SK-N-SH treated with all-trans-retinoic acid at 6 μM for 48 hours (cell line): ENCODE measurements at regions not wholly inside any gene's neighbourhood (a gene's known extent, or its start where the extent isn't known, plus 50 kb on each side); places are given as distances from the start of the nearest gene placed in this dataset.

Experiments used
- BACH2 ChIP-seq: fragments of 250-450 bp; sonication (Bioruptor Pico); IDR thresholded peaks from 2 replicates; pipeline ENCODE4 v1.9.0; 2021; ENCODE audit warnings: mild to moderate bottlenecking, borderline replicate concordance
- CREB5 ChIP-seq: fragments of 250-450 bp; sonication (Bioruptor Pico); IDR thresholded peaks from 2 replicates; pipeline ENCODE4 v1.5.1; 2020; ENCODE audit warnings: low read depth, mild to moderate bottlenecking, moderate library complexity
- GLIS3 ChIP-seq: fragments of 250-450 bp; sonication (Bioruptor Pico); IDR thresholded peaks from 2 replicates; pipeline ENCODE4 v1.5.0; 2020; ENCODE audit warnings: mild to moderate bottlenecking, moderate library complexity
- OSR1 ChIP-seq: fragments of 250-450 bp; sonication (Bioruptor Pico); IDR thresholded peaks from 2 replicates; pipeline ENCODE4 v1.8.0; 2022; ENCODE audit warnings: moderate library complexity, mild to moderate bottlenecking, inconsistent platforms
- PATZ1 ChIP-seq: fragments of 250-450 bp; sonication (Bioruptor Pico); IDR thresholded peaks from 2 replicates; pipeline ENCODE4 v1.8.0; 2020; ENCODE audit warnings: mild to moderate bottlenecking, moderate library complexity, borderline replicate concordance
- TCF4 ChIP-seq: fragments of 250-450 bp; sonication (Bioruptor Pico); IDR thresholded peaks from 2 replicates; pipeline ENCODE4 v1.8.0; 2021; ENCODE audit warnings: mild to moderate bottlenecking, moderate library complexity, borderline replicate concordance
- TSHZ2 ChIP-seq: fragments of 250-450 bp; sonication (Bioruptor Pico); IDR thresholded peaks from 2 replicates; pipeline ENCODE4 v1.5.0; 2020; ENCODE audit warnings: mild to moderate bottlenecking, moderate library complexity
- ZFP30 ChIP-seq: fragments of 450-650 bp; formaldehyde crosslinking; IDR thresholded peaks from 2 replicates; pipeline ENCODE4 v1.5.0; 2022; ENCODE audit warnings: mild to moderate bottlenecking, moderate library complexity
- ZNF70 ChIP-seq: fragments of 450-650 bp; formaldehyde crosslinking; IDR thresholded peaks from 2 replicates; pipeline ENCODE4 v1.5.0; 2020; ENCODE audit warnings: mild to moderate bottlenecking, moderate library complexity
- ZNF8 ChIP-seq: fragments of 450-650 bp; formaldehyde crosslinking; IDR thresholded peaks from 2 replicates; pipeline ENCODE4 v1.5.0; 2020; ENCODE audit warnings: mild to moderate bottlenecking, moderate library complexity

- no peak for TF ChIP-seq TSHZ2 (CRISPR knock-in tag)
- no peak for TF ChIP-seq PATZ1 (CRISPR knock-in tag)
- TF ChIP-seq ZNF8: no peak
- no peak for TF ChIP-seq ZNF70 (CRISPR knock-in tag)
- TF ChIP-seq OSR1: no peak
- TF ChIP-seq CREB5: no peak
- no peak for TF ChIP-seq ZFP30 (CRISPR knock-in tag)
- no peak for TF ChIP-seq TCF4 (CRISPR knock-in tag)
- no peak for TF ChIP-seq GLIS3 (CRISPR knock-in tag)
- TF ChIP-seq BACH2 (CRISPR knock-in tag): no peak
Observed at GRCh38 chr13:22897571-22898314, 283.0 kb upstream of the SGCG start.
